ENCODE measurements at regions not wholly inside any gene's neighbourhood (a gene's known extent, or its start where the extent isn't known, plus 50 kb on each side); places are given as distances from the start of the nearest gene placed in this dataset.

GRCh38 chr7:47040795-47041347 lies 541.0 kb downstream of the TNS3 start:
- no peak for DNase-seq

- no peak for DNase-seq
These were observed 542.0 kb downstream of the TNS3 start for GRCh38 chr7:47039904-47040303.

- no peak for DNase-seq
These were observed 542.7 kb downstream of the TNS3 start for GRCh38 chr7:47039089-47039648.

GRCh38 chr7:47038621-47039020 lies 543.3 kb downstream of the TNS3 start:
- no peak for DNase-seq

GRCh38 chr7:47037607-47038006 lies 544.3 kb downstream of the TNS3 start:
- no peak for DNase-seq

- DNase-seq: no peak
These were observed 545.0 kb downstream of the TNS3 start for GRCh38 chr7:47036909-47037308.

- no peak for DNase-seq
These were observed 546.4 kb downstream of the TNS3 start for GRCh38 chr7:47035522-47035921.

- DNase-seq: peak; percentile 22
These were observed 547.7 kb downstream of the TNS3 start for GRCh38 chr7:47034180-47034579.

- DNase-seq: no peak
These were observed 549.4 kb downstream of the TNS3 start for GRCh38 chr7:47032536-47032908.

- no peak for DNase-seq
These were observed 550.0 kb downstream of the TNS3 start for GRCh38 chr7:47031786-47032535.

GRCh38 chr7:47028284-47028683 lies 553.6 kb downstream of the TNS3 start:
- DNase-seq: no peak

GRCh38 chr7:47027695-47028240 lies 554.1 kb downstream of the TNS3 start:
- DNase-seq: no peak

GRCh38 chr7:47026780-47027361 lies 555.0 kb downstream of the TNS3 start:
- no peak for DNase-seq

- DNase-seq: no peak
These were observed 556.9 kb downstream of the TNS3 start for GRCh38 chr7:47024991-47025390.

GRCh38 chr7:47008461-47008860 lies 573.5 kb downstream of the TNS3 start:
- DNase-seq: peak; percentile 13

- DNase-seq: no peak
These were observed 574.4 kb downstream of the TNS3 start for GRCh38 chr7:47007471-47007870.

GRCh38 chr7:47000561-47000960 lies 581.4 kb downstream of the TNS3 start:
- DNase-seq: no peak

GRCh38 chr7:46999866-47000265 lies 582.0 kb downstream of the TNS3 start:
- no peak for DNase-seq

GRCh38 chr7:46996972-46997371 lies 584.9 kb downstream of the TNS3 start:
- no peak for DNase-seq

GRCh38 chr7:46993396-46993795 lies 588.5 kb downstream of the TNS3 start:
- DNase-seq: no peak

GRCh38 chr7:46990761-46991160 lies 591.1 kb downstream of the TNS3 start:
- DNase-seq: peak; percentile 26

GRCh38 chr7:46989247-46989646 lies 592.7 kb downstream of the TNS3 start:
- DNase-seq: no peak

GRCh38 chr7:46982928-46983327 lies 599.0 kb downstream of the TNS3 start:
- DNase-seq: no peak

GRCh38 chr7:46979439-46979838 lies 602.5 kb downstream of the TNS3 start:
- no peak for DNase-seq
